HG02610 (cell line): ENCODE measurements at regions not wholly inside any gene's neighbourhood (a gene's known extent, or its start where the extent isn't known, plus 50 kb on each side); places are given as distances from the start of the nearest gene placed in this dataset.
A peak's percentile ranks its signal among the peaks of the same experiment; 100 is the strongest.
"Not testable (repeated sequence)": the region's sequence is repeated elsewhere in the genome, so short reads cannot be mapped to it uniquely, and the experiment has no call there.

Source experiments
- ATAC-seq: cut with Tn5 transposase; IDR thresholded peaks from one replicate; pipeline ENCODE4 v1.9.1; 2021; ENCODE audit warnings: mild to moderate bottlenecking, moderate library complexity; ENCODE audit not compliant: unreplicated experiment

DNA sequence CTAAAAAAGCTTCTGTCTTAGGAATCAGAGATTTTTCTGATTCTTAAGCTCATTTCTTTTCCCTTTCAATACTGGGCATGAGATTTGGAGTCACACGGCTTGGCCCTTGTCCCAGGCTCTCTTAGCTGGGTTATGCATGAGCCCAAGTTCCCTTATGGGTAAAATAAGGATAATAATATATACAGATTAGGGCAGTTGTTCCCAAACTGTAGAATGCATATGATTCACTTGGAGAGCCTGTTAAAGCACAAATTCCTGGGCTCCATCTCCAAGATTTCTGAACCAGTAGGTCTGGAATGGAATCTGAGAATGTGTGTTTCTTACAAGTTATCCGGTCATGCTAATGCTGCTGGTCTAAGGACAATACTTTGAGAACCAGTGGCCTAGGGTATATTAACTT lies 154.0 kb downstream of the REEP3 start:
- ATAC-seq: no peak

GRCh38 chr10:63677001-63677400 lies 155.8 kb downstream of the REEP3 start:
- peak; percentile 46 for ATAC-seq

DNA sequence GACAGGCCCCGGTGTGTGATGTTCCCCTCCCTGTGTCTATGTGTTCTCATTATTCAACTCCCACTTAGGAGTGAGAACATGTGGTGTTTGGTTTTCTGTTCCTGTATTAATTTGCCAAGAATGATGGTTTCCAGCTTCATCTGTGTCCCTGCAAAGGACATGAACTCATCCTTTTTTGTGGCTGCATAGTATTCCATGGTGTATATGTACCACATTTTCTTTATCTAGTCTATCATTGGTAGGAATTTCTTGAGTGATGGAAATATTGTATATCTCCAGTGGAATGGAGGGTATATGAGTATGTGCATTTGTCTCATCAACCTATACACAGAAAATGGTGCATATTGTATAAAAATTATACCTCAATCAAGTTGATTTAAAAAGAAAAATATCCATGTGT lies 159.3 kb downstream of the REEP3 start:
- not testable (repeated sequence) for ATAC-seq

DNA sequence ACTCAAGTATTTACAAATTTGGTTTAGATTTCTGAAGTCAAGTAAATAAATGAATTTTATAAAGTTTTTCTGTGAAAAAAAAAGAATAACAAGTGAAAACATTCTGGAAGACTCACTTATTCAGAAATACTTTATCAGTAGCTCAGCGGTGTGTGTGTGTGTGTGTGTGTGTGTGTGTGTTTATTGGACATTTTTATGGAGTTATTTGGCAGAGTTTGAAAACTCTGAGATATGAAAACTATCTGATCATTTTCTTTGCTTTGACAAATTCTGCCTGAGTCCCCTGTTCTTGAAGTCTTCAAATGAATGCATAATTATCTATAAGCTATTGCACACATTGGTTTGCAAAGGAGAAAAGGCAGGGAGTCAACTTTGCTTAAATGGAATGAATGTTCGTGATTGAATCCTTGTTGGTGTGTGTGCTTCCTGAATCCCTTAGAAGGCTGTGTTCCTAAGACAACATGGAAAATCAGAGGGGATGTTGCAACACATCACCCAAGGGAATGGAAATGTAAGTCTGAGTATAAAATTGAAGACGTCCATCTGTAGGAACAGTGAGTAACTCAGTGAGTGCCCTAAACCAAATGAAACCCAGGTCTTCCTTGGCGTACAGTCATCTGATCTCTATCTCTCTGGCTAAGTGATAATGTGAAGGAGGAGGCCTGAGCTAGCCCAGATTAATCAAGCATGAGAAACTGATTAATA lies 160.9 kb downstream of the REEP3 start:
- ATAC-seq: peak; percentile 73

DNA sequence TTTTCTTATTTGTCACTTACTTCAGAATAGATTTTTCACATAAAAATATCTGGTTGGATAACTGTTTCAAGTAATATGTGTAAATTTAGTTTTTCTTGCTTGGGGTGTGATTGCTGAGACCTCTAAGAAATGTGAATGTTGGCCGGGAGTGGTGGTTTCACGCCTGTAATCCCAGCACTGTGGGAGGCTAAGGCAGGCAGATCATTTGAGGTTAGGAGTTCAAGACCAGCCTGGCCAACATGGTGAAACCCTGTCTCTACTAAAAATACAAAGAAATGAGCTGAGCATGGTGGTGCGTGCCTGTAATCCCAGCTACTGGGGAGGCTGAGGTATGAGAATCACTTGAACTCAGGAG lies 161.5 kb downstream of the REEP3 start:
- ATAC-seq: not testable (repeated sequence)

DNA sequence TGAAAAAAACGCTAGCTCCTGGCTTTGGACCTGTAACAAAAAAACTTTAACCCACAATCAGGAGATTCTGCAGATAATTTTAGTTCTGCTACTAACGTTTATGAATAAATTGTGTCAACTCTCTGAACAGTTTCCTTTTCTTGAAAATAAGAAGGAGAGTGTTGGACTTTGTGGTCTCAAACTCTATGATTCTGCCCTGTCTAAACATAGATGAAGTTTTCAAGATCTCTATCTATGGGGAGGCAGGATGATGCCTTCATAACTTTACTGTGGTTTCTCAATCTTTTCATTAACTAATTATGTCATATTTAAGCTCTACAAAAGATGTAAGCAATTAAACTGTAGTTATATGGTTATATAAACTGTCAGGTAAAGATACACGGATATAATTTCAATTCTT lies 162.0 kb downstream of the REEP3 start:
- no peak for ATAC-seq

- no peak for ATAC-seq
Measured at GRCh38 chr10:63683686-63684085, 162.5 kb downstream of the REEP3 start.

GRCh38 chr10:63684257-63684936 lies 163.2 kb downstream of the REEP3 start:
- no peak for ATAC-seq

GRCh38 chr10:63689768-63690167 lies 168.6 kb downstream of the REEP3 start:
- ATAC-seq: peak; percentile 84

GRCh38 chr10:63692220-63692896 lies 171.2 kb downstream of the REEP3 start:
- ATAC-seq: peak; percentile 71

DNA sequence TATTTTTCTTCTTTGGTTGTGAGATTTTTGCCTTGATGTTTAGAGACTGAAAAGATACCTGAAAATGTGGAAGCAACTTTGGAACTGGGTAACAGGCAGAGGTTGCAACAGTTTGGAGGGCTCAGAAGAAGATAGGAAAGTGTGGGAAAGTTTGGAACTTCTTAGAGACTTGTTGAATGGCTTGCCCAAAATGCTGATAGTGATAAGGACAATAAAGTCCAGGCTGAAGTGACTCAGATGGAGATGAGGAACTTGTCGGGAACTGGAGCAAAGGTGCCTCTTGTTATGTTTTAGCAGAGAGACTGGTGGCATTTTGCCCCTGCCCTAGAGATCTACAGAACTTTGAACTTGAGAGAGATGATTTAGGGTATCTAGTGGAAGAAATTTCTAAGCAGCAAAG lies 171.8 kb downstream of the REEP3 start:
- ATAC-seq: not testable (repeated sequence)

GRCh38 chr10:63696205-63696604 lies 175.0 kb downstream of the REEP3 start:
- no peak for ATAC-seq

DNA sequence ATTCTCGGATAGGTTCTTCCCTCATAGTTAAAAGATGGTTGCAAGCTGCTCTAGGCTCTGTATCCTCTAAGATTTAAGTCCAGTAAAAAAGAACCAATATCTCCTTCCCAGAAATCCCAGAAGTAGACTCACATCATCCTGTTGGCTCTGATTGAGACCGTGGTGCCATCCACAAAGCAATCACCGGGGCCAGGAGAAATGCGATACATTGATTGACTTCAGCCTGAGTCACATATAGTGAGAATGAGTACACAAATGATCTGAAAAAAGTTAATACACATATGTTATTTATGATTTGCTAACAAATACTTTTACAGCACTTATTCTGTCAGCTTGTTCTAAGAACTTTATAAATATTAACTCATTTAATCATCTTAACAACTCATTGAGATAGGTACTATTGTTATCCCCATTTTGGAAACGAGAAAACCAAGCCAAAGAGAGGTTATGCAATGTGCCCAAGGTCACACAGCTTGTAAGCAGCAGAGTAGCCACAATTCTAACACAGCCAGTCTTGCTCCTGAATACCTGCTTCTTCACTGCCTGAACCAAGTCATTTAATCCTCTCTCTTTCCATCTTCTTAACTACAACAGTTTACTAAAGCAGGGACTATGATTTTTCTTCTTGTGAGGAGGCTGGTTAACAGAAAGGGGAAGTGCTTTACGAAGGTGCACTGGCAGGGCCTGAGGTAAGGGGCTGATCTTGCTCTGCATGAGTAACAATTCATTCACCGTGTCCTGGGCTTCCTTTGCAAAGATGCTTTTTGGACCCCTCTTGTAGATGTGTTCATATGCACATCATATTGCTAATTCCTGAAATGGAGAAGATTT lies 177.0 kb downstream of the REEP3 start:
- ATAC-seq: peak; percentile 78

GRCh38 chr10:63698787-63699150 lies 177.6 kb downstream of the REEP3 start:
- ATAC-seq: no peak

GRCh38 chr10:63699785-63700613 lies 178.8 kb downstream of the REEP3 start:
- ATAC-seq: no peak

- ATAC-seq: no peak
Measured at GRCh38 chr10:63700631-63701156, 179.5 kb downstream of the REEP3 start.

DNA sequence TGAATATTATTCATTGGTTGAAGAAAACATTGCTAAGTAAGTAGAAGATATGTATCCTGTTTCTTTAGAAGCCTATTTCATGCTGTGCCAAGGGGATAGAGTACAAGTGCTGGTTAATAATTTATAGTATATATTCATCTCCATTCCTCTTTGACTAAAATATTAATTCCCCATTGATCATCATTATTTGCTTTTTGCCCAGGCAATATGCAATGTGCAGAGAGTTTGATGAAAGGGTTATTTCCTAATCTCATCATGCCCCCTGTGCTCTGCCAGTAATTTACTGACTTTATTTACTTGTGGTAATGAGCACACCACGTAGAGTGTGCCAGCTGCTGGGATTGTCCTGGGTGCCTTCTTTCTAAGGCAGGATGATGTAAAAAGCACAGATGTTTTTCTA lies 180.9 kb downstream of the REEP3 start:
- ATAC-seq: no peak

DNA sequence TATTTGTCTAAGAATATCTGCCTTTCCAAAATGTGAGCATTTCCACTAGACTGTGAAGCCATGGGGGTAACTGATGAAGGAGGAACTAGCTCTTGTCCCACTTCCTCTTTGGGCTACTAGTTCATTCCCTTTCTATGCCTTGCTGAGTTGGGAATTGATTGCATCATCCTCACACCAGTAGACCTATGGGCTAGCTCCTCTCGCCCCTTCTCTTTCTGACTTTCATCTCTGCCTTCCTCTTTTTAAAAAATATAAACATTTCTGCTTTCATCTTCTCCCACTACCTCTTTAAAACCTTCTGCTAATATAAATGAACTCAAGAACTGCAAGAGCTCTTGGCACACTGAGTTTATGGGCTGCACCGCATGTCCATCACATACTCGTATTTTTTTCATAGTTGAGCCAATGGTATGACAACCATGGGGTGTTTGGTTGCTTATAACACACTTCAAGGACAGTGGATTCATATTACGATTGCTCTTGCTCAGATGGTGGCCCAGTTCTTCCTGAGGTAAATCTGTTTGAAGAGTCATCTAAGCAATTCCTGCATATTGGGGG lies 182.0 kb downstream of the REEP3 start:
- no peak for ATAC-seq

GRCh38 chr10:63703740-63704345 lies 182.6 kb downstream of the REEP3 start:
- no peak for ATAC-seq
